ENCODE measurements at regions not wholly inside any gene's neighbourhood (a gene's known extent, or its start where the extent isn't known, plus 50 kb on each side); places are given as distances from the start of the nearest gene placed in this dataset.

- no peak for TF ChIP-seq CTCF (IDR thresholded peaks at IDR 0.05)
- TF ChIP-seq POLR2A (IDR thresholded peaks at IDR 0.05), result no peak
These were observed 308.2 kb downstream of the ADGRD1 start for GRCh38 chr12:131261906-131262305.
